NCI-H146 (cell line): ENCODE measurements at regions not wholly inside any gene's neighbourhood (a gene's known extent, or its start where the extent isn't known, plus 50 kb on each side); places are given as distances from the start of the nearest gene placed in this dataset.
"Not testable (repeated sequence)": the region's sequence is repeated elsewhere in the genome, so short reads cannot be mapped to it uniquely, and the experiment has no call there.

Source experiments
- DNase-seq: peaks from one replicate; lab custom pipeline; 2025; lab: John Stamatoyannopoulos, UW

DNA sequence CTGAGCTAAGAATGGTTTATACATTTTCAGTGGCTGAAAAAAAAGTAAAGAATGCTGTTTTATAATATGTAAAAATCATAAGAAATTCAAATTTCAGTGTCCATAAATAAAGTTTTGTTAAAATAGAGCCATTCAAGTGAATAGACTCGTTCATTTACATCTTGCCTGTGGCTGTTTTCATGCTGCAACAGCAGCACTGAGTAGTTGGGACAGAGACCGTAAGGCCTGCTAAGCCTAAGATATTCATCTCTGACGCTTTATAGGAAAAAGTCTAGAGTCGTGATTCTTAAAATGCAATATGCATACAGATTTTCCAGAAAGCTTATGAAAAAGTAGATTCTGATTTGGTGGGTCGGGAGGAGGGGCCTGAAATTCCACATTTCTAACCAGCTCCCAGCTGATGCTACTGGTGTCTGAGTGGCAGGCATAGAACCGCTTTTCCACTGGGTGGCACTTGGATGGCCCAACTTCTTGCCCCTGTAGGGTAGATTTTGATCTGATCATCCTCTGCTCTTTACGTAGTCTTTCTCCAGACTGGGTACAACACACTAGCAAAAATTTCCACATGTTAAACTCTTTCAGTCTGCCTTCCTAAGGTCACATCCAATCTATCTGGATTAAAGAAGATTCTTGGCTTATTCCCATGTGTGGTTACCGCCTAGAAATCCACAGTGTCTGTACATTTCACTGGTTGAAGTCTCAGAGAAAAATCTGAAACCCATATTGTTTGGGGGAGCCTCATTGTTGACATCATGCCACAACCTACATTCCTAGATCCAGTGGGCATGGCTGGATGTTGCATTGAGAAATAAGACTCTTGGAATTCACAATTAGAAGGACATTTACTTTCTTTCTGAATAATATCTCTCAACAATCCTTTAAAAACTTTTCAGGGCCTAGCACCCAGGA is 151.2 kb downstream of the C12orf75 start:
- no peak for DNase-seq

DNA sequence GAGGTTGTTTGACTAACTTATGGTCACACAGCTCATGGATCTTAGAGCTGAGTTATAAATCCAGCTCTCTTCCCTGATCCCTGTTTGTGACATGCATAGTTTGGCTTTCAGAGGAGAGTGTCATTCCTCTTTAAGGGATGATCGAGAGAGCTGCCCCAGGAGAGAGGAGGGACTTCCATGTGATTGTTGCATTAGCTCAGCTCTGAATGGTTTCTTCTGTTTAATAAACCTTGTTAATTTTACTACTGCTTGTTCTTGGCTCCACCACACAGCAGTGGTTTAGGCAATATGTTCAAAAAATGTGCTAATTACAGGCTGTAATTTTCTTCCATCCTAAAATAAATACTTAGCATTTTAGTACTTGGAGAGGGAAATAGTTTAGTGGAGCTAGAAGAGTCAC is 152.5 kb downstream of the C12orf75 start:
- DNase-seq, result no peak

DNA sequence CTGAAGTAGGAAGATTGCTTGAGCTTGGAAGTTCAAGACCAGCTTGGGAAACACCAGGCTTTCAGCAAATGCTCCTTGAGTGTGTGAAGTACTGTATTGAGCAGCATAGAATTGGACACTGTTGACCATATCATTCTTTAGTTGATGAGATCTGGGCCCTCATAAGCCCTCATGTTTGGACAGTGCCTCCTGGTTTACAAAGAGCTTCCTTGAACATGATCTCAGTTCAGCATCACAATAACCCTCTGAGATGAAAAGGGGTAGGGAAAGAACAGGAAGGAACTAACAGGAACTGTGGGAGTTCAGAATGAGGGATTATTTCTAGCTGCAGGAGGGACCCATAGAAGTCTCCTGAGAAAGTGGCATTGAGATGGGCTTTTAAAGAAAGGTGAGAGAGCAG is 153.2 kb downstream of the C12orf75 start:
- DNase-seq, result no peak

GRCh38 chr12:105485321-105485910 is 154.9 kb downstream of the C12orf75 start:
- DNase-seq, result no peak

- no peak for DNase-seq
Observed at GRCh38 chr12:105485921-105486320, 155.4 kb downstream of the C12orf75 start.

GRCh38 chr12:105487963-105488362 is 157.5 kb downstream of the C12orf75 start:
- DNase-seq, result peak; percentile 76

GRCh38 chr12:105492591-105493545 is 162.4 kb downstream of the C12orf75 start:
- no peak for DNase-seq

DNA sequence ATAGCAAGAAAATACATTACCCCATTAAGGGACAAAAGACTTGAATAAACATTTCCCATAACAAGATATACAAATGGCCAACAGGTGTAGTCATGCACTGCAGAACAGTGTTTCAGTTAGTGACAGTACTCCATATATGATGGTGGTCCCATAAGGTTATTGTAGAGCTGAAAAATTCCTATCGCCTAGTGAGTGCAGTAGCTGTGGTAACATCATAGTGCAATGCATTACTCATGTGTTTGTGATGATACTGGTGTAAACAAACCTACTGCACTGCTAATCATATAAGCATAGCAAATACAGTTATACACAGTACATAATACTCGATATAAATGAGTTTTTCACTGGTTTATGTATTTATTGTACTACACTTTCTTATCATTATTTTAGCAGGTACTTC is 168.7 kb downstream of the C12orf75 start:
- no peak for DNase-seq

- not testable (repeated sequence) for DNase-seq
Observed at GRCh38 chr12:105500676-105501075, 170.2 kb downstream of the C12orf75 start.

DNA sequence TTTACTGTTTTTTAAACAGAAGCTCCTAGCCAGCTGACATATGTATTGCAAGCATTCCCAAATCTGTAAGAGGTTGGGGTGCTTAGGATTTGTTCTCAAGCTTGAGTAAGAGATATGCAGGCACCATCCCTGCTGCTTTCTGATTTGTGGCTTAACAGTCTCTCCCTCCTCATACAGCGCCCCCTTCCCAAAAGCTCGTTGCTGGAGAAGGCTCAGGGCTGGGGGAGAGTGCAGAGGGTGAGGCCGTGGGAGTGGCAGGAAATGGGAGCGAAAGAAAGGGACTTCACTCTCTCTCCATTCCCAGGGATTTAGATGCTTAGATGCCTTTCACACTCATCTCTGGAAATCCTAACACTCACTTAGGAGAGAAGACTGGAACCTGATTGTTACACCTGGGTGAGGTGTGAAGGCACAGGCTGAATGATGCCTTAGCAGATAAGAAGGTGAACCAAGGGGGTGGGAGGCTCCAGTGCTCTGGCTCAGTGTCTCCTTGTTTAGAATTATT is 172.0 kb downstream of the C12orf75 start:
- no peak for DNase-seq

DNA sequence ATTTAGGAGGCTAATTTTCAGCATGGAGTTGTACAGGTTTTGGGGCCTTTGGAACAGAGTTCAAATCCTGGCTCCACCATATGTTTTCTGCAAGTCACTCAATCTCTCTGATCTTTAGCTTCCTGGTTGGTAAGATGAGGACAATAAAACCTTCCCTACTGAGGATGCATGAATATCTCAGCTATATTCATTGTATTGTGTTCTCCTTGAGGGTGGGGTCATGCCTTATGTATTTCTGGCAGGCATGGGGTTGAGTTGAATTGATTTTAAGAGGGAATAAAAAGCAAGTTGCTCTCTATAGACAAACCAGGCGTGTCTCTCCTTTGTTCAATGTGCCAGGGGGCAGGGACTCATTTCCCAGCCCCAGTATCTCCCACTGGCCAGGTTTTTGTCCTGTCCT is 173.1 kb downstream of the C12orf75 start:
- no peak for DNase-seq

GRCh38 chr12:105504286-105504685 is 173.8 kb downstream of the C12orf75 start:
- DNase-seq, result no peak

DNA sequence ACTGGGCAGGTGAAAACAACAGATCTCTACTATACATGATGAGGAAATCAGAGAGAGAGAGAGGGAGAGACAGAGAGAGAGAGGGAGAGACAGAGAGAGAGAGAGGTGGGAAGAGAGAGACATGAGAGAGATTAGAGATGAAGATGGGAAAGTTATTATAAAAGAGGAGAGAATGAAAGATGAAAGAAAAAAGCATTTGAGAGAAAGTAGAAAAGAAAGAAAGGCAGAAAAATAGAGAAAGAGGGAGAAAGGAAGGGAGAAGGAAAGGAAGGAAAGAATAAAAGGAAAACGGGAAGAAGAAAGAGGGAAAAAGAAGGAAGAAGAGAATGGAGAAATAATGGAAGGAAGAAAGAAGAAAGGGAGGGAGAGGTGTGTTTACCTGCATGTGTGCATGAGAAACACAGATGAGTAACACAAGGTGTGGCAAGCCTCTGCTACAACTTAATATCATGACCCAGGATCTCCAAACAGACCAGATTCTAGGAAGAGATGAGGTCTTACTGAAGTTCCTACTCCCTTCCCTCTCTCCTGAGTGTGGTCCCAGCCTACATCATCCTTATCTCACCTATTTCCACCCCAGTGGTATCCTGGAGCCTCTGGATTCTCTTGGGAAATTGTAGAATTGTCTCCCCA is 176.3 kb downstream of the C12orf75 start:
- DNase-seq, result no peak

GRCh38 chr12:105507311-105508038 is 177.0 kb downstream of the C12orf75 start:
- no peak for DNase-seq

- no peak for DNase-seq
Observed at GRCh38 chr12:105508096-105508495, 177.6 kb downstream of the C12orf75 start.

- DNase-seq, result no peak
Observed at GRCh38 chr12:105510526-105510925, 180.0 kb downstream of the C12orf75 start.

DNA sequence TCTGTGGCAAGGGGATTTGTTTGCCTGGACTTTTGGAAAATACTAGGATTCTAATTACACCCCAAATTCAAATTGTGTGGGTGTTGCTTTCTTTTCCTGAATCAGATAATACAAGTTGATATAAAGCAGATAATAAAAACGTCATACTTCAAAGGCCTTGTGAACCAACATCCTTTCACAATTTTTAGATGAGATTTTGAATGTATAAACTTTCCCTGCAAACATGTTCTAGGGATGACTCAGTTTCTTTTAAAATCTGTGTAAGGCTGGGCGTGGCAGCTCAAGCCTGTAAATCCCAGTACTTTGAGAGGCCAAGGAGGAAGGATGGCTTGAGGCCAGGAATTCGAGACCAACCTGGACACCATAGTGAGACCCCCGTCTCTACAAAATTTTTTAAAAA is 182.4 kb downstream of the C12orf75 start:
- not testable (repeated sequence) for DNase-seq

DNA sequence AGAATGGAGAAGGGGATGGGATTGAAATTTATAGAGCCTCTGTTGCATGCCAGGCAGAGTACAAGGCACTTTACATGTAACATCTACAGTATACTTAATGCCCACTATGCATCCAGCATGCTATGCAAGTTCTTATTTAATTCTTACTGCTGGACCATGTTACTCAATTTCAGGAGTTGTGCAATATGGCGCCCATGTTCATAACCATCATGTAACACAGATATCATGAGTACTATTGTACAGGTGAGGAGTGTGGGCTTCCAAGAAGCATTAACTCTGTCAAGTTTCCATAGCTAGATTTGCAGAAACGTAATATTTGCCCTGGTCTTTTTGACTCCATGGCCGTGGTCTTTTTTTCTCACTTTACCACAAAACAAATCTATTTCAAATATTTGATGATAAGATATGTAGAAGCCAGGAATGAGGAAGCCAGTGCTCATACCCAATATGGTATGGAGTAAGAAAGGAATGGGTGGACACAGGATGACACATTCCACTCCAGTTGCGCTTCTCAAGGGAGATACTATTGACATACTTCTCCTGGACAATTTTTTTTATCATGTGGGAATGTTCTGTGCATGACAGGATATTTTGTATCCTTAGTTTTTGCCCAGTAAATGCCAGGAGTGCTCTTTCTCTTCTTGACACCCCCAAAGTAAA is 191.8 kb downstream of the C12orf75 start:
- DNase-seq, result no peak

DNA sequence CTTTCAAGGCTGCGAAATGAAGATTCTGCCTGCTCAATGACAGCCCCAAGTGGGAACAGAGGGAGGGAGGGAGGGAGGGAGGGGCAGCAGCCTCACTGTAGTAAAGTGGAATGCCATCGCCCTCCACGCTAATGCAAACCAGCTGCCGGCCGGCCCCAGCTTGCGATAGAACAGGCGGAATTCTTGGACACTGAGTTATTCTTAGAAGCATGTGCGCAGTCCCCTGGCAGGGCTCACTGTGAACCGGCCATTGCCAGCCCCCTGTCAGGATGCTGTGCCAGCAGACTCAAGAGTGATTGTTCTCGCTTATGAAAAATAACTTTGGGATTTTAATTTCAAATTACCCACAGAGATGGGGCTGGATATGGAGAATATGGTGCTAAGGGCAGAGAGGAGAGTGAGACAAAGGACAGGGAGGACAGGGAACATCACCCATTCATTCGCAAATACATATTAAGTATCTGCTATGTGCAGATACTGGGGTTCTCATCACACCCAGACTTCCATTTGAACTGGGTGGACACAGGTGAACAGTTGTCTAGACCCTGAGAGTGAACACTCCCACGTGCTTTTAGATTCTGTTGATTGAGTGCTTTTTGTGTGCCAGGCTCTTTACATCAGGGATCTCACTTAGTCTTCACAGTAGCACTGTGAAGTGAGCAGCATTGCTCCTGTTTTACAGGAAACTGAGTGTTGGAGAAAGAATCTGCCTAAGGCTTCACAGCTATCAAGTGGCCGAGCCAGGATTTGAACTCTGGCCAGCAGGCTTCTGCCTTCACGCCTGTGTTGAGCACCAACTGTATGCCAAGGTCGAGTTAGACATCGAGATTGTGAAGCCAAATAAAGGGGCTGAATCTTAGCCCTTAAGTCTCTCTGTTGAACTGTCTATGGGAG is 192.9 kb downstream of the C12orf75 start:
- no peak for DNase-seq
